HT-29 (cell line): ENCODE measurements at regions not wholly inside any gene's neighbourhood (a gene's known extent, or its start where the extent isn't known, plus 50 kb on each side); places are given as distances from the start of the nearest gene placed in this dataset.

Experiments
- DNase-seq: peaks from one replicate; pipeline ENCODE4 v3.0.0-alpha.2; 2015; ENCODE audit warnings: low spot score

DNA sequence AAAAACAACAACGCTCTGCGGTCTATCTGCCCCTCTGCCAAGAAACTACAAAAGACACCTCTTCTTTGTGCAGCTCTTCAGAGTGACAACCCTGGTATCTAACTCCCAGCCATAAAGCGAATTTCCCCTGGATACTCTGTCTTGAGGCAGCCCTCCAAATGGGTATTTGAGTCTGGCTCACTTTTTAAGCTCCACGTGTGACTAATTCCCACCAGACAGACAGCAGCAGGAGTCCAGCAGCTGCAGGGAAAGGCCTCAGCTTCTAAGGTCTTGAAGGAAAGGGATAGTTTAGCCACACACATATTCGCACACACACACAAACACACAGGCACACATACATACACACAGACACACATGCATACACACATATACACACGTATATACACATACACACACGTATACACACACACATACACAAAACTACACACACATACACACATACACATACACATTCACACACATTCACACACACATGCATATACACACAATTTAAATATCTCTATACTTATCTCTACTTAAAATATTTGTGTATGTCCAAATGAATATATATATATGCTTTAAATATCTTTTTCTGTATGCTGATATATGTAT, 188.8 kb downstream of the TSHZ3 start:
- DNase-seq: no peak

DNA sequence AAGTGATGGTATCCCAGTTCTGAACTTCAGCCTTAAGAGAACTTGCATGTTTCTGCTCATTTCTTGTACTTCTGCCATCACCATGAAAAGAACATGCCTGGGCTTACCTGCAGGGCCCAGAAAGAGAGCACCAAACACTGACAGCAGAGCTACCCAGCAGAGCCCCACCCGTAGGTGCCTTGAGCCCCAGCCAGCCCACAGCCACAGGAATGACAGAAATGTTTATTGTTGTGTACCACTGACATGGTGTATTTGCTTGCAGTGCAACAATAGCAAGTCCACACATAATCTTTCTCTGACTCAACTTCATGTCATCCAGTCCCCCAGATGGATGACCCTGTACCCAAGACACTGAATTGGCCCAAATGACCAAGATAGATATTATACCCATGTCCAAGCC, 195.2 kb downstream of the TSHZ3 start:
- no peak for DNase-seq

GRCh38 chr19:31152906-31153305, 196.3 kb downstream of the TSHZ3 start:
- DNase-seq: no peak

- no peak for DNase-seq
Measured at GRCh38 chr19:31149441-31149941, 199.7 kb downstream of the TSHZ3 start.

DNA sequence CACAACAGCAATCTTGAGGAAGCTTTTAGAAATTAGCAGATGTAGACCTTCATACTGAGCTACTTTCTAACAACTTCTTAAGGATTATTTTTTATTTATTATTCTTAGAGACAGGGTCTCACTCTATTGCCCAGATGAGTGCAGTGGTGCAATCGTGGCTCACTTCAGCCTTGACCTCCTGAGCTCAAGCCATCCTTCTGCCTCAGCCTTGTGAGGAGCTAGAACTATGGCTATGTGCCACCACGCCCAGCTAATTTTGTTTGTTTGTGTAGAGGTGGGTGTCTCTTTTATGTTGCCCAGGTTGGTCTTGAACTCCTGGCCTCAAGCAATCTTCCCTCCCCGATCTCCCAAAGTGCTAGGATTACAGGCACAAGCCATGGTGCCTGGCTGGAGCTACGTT, 200.6 kb downstream of the TSHZ3 start:
- DNase-seq: no peak

DNA sequence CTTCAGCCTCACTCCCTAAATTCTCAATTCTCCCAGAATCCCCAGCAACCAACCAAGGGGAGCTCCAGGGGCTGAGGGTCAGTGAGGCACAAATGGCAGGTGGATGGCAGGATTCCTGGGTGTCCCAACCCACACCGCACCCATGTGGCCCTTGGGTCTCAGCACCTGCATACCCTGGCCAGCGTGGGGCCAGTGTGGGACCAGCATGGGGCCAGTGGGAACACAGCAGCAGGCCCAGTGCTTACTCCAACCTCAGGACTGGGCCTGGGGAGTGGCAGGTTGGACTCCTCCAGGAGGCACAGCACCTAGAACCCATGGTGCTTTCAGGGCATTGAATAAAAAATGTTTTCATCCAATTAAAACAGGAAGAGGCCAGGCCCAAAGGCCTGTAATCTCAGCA, 202.0 kb downstream of the TSHZ3 start:
- no peak for DNase-seq

GRCh38 chr19:31146546-31147183, 202.6 kb downstream of the TSHZ3 start:
- DNase-seq: no peak

- DNase-seq: no peak
Measured at GRCh38 chr19:31146015-31146414, 203.2 kb downstream of the TSHZ3 start.

DNA sequence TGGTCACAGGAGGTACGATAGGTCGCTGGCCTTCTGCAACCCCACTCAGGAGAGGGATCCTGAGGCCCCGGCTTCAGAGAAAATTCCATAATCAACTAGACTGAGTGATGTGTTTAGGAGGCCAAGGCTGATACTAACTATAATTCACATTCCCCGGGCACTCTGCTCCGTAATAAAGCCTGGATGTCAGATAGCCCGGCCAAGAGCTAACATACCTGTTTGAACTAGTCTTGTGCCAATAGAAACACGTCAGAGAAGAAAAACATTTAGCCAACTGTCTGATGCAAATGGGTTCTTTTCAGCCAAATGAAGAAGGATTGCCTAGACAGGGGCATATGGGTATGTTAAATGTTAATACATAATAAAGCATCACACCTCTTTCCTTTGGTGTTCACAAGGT, 204.2 kb downstream of the TSHZ3 start:
- no peak for DNase-seq

DNA sequence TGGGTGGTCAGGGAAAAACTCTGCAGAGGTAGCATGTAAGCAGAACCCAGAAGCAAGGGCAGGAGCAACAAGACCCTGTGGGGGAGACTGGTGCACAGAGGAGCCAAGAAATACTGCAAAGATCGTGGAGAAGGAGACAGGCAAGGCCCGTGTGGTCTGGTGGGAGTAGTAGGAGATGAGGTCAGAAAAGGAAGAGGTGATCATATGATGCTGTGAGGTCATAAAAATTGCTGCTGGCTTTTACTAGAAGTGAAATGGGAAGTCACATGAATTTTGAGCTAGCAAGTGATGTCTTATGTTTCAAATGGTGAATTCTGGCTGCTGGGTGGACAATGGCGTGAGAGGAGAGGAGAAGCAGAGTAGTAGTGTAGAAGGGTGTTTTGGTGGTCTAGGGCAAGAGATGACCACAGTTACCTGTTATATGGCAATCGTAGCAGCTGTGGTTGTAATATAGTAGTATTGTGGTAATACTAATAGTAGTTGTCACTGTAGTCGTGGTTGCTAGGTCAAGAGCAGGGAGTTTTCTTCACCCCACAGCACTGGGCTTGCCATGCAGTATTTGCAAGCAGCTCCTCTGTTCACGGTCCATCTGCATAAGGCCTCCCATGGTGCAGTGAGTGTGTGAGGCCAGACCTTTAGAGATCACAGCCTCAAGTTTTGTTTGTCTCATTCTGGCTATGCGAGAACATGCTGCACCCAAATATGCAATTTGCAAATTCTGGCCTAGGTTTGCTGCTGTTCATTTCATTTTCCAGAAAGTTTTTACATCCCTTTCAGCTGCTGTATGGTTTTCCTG, 205.0 kb downstream of the TSHZ3 start:
- no peak for DNase-seq

- no peak for DNase-seq
Measured at GRCh38 chr19:31141301-31141700, 207.9 kb downstream of the TSHZ3 start.

- DNase-seq: no peak
Measured at GRCh38 chr19:31140717-31141116, 208.5 kb downstream of the TSHZ3 start.

DNA sequence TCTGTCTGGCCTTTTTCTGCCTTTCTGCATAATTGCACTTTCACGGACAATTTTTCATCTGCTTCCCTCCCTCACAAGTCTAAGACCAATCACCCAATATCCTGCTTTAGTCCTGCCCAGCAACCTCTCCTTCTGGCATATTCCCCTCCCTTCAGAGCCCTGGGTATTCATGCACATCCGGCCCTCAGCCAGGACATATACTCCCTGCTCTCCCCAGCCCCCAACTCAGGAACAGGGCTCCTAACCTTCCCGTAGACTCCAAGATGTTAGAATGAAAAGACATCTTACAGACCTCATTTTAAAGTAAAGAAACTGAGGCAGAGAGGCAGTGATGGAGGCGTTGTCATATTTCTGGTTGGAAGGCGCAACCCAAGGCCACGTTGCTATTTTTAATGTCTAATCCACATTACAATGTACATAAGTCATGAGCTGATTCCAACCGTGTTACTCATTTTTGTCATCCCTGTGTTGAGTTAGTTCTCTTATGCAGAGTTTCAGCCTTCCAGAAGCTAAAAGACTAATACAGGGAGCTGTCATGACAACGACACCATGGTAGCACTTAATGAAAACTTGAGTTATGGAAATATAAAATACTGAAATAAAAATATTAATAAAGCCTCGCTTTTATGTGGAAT, 209.2 kb downstream of the TSHZ3 start:
- DNase-seq: no peak

- DNase-seq: no peak
Measured at GRCh38 chr19:31138077-31138476, 211.2 kb downstream of the TSHZ3 start.

DNA sequence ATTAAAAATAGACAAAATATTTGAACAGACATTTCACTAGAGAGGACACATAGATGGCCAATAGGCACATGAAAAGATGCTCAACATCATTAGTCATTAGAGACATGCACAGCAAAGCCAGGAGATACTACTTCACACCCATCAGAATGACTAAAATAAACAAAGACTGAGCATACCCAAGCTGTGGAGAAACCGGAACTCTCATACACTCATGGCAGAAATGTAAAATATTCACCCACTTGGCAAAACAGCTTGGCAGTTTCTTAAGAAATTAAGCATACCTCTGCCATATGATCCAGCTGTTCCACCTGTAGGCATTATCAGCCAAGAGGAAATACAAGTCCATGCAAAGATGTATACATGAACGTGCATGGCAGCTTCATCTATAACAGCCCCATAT, 213.4 kb downstream of the TSHZ3 start:
- no peak for DNase-seq

DNA sequence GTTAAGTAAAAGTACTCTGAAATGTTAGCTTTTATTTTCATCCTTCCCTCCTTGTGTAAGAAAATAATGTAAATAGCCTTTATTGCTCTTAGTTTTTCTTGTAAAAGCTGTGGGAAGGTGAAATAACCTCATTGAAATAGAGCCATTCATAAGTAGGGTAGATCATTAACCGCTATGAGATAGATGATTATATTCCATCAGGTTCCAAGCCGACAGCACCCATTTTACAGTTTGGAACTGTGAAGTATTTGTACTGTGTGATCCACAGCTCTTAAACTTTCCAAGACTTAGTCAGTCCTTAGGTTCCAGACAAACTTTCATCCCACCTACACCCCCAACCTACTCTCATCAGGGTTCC, 216.5 kb downstream of the TSHZ3 start:
- no peak for DNase-seq

GRCh38 chr19:31128291-31128690, 220.9 kb downstream of the TSHZ3 start:
- no peak for DNase-seq

DNA sequence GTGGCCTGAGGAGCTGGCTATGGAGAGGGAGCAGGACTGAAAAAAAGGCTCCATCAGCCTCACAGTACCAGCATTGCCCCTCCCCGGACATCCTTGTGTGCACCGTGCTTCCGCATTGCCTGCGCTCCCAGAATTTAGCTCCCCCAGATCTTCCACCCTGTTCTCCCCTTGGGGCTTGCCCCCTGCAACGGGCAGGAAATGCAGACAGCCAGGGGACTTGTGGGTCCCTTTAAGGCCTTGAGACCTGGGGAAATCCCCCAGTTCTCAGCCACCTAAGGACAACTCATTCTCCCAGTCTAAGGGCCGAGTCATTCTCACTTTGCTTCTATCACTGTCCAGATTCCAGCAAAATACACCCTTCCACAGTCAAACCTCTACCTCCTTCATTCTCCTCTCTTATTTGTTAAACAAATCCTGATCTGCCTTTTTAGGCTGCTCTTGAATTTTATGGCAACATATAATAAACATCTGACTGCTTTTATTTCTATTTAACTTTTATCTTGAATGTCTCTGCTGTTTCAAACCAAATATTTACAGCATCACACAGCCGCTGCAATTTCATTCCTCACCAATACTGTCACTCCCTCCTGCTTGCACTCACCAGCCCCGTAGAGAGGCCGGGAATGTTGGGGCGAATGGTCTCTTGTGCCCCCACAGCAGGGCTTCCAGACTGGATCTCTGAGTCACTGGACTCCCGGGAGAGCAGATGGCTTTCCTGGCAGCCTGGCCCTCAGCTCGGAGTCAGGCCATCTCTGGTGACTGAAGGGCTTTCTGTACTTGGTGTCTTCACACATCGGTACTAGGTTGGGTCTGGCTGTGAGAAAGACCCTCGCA, 221.9 kb downstream of the TSHZ3 start:
- DNase-seq: no peak

GRCh38 chr19:31126236-31126635, 223.0 kb downstream of the TSHZ3 start:
- DNase-seq: no peak

DNA sequence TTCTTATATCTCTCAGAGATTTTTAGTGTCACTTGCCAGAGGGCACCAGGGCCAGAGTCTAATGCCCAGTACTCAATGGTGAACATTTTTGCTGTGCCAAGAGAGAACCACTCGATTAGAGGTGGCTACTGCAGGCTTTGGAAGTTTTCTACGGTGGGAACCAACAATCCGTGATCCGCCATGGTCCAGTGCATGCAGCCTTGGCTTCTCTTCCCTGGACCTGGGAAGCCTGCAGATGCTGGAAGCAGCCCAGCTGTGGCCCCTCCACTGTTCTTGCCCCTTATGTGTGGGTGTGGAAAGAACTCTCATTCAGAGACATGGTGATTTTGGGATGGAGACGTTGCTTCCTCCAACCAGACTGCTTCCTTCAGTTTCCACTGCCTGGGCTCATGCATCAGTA, 224.2 kb downstream of the TSHZ3 start:
- DNase-seq: no peak

DNA sequence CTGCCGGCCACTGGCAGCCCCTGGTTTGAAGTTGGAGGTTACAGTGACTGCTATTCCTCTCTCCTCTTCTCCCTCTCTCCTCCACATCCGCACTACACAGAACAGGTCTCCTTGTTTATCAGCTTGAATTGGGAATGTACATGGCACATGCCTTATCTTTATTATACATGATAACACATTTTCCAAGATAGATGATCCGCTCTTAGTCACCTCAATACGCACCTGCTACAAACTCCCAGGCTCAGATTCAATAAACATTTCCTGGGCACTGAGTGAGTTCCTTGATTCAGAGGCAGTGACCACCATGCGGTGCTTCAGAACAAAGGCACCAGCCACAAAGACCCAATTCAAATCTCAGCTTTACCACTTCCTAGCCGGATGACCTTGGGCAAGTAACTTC, 227.7 kb downstream of the TSHZ3 start:
- DNase-seq: no peak

DNA sequence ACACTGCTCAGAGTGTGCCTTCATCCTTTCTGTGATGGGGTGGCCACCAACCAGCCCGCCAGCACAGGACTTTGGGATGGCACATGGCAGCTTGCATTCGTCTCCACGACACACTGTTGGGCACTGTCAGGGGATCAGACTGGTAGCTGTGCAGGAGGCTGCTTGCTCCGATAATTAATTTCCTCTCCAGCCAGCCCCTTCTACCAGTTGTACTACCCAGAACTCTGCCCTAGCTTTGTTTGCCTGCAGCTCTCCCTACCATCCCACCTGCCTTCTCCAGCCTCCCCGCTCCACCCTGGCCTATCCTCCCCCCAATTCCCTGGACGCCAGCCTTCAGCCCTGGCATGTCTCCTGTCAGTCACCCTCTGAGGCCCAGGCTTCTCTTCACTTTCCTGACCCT, 228.3 kb downstream of the TSHZ3 start:
- DNase-seq: no peak
